ENCODE measurements at regions not wholly inside any gene's neighbourhood (a gene's known extent, or its start where the extent isn't known, plus 50 kb on each side); places are given as distances from the start of the nearest gene placed in this dataset.
"Not testable (repeated sequence)": the region's sequence is repeated elsewhere in the genome, so short reads cannot be mapped to it uniquely, and the experiment has no call there.

DNA sequence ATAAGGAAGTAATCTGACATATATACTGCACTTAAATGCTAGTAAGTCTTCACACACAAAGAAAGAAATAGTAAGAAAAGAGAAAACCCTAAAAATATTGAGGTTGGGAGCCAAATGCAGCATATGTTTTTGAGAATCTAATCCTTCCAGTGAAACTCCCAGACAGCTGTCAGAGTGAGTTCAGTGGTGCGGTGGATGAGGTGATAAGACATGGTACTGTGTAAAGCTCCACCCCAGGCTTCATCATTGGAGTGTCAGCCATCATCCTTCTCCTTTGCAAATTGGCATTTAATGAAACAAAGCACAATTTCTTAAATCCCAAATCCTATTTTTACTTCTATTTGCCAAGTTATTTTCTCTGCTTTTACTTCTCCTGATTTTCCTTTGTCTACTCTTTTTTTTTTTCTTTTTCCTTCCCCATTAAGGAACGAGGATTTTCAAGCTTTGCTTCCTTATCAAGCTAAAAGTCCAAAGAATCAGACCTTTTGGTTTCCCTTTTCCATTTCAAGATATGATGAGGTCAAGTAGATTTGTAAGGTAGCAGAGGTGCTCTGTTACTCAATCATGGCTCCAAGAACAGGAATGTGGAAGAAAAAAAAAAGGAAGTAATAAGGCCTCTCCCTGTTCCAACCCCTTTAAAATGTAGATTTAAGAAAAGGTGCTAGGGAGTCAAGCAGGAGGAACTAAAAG is 343.3 kb downstream of the SETD4 start:
- Histone ChIP-seq H3K4me3 (ENCODE audit: low read depth, low read length) (no peak overlapping the region), H3K27ac (ENCODE audit: low read depth, low read length) (no peak overlapping the region), H3K9ac (ENCODE audit: low read depth, low read length) (no peak overlapping the region), H3K4me1 (ENCODE audit: control insufficient read depth, insufficient read depth, low read length) (no peaks in the 10 kb centered on the region), H3K36me3 (ENCODE audit: control insufficient read depth, insufficient read depth, low read length) (no peaks in the 10 kb centered on the region), H3K27me3 (ENCODE audit: control insufficient read depth, insufficient read depth, low read length) (peaks cover 32% of the 10 kb centered on the region), H3K9me3 (ENCODE audit: control insufficient read depth, insufficient read depth, low read length) (no peaks in the 10 kb centered on the region)

DNA sequence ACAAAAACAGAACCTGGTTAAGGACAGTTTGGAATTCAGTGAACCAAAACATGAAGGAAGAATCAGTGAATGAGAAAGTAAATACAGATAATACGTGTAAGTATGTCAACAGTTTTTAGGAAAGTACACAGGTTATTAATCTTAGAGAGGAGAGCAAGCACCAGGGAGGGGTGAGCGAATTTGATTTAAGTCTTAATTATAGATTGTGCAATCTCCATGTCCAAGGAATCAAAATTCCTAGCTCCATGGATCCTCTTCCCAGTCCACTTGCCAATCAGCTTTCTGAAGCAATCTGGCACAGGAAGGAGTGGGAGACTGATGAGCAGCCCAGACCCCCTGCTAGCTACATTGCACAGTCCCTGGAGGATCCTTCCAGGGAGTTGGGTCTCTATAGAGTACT is 346.4 kb downstream of the SETD4 start:
- Histone ChIP-seq H3K9me3 (ENCODE audit: control insufficient read depth, insufficient read depth, low read length) (no peaks in the 10 kb centered on the region), H3K4me1 (ENCODE audit: control insufficient read depth, insufficient read depth, low read length) (no peaks in the 10 kb centered on the region), H3K36me3 (ENCODE audit: control insufficient read depth, insufficient read depth, low read length) (no peaks in the 10 kb centered on the region), H3K27ac (ENCODE audit: low read depth, low read length) (no peak overlapping the region), H3K27me3 (ENCODE audit: control insufficient read depth, insufficient read depth, low read length) (peaks cover 29% of the 10 kb centered on the region), H3K9ac (ENCODE audit: low read depth, low read length) (no peak overlapping the region), H3K4me3 (ENCODE audit: low read depth, low read length) (no peak overlapping the region)

DNA sequence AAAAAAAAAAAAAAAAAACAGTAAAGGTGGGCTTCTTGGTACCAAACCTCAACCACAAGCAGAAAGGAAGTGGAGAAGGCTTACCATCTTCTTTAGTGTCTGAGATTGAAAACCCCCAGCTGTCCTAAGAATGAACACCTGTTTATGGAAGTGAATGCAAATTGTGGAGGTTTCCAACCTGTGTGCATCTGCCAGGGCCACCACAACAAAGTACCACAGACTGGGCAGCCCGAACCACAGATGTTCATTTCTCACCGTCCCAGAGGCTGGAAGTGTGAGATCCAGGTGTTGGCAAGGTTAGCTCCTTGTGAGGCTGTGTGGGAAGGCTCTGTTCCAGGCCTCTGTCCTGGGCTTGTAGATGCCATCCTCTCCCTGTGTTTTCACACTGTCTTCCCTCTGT is 348.7 kb downstream of the SETD4 start:
- no peaks in the 10 kb centered on the region for H3K36me3 ChIP-seq (ENCODE audit: control insufficient read depth, insufficient read depth, low read length)
- H3K4me1 ChIP-seq (ENCODE audit: control insufficient read depth, insufficient read depth, low read length): no peaks in the 10 kb centered on the region
- no peak overlapping the region for H3K27ac ChIP-seq (ENCODE audit: low read depth, low read length)
- H3K27me3 ChIP-seq (ENCODE audit: control insufficient read depth, insufficient read depth, low read length): peaks cover 14% of the 10 kb centered on the region
- H3K9me3 ChIP-seq (ENCODE audit: control insufficient read depth, insufficient read depth, low read length): no peaks in the 10 kb centered on the region
- H3K9ac ChIP-seq (ENCODE audit: low read depth, low read length): no peak overlapping the region
- no peak overlapping the region for H3K4me3 ChIP-seq (ENCODE audit: low read depth, low read length)

DNA sequence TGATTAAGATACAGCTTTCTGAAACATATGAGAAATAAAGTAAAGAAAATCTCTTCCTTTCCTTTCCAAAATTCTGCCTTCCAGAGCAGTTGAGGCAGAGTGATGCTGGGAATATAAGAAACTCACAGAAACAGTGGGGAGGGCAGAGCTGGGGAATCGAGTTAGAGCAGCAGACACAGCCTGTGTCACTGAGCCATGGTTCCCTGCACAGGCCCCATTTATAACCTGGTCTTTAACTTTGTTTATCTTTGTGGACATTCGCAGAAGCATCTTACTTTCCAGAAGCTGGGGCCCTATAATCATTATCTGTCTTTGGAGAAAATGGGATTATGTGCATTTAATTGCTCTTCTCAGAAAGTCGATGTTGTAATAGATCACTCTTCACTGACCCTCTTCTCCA is 349.1 kb downstream of the SETD4 start:
- Histone ChIP-seq H3K4me1 (ENCODE audit: control insufficient read depth, insufficient read depth, low read length) (no peaks in the 10 kb centered on the region), H3K36me3 (ENCODE audit: control insufficient read depth, insufficient read depth, low read length) (no peaks in the 10 kb centered on the region), H3K9me3 (ENCODE audit: control insufficient read depth, insufficient read depth, low read length) (no peaks in the 10 kb centered on the region), H3K4me3 (ENCODE audit: low read depth, low read length) (no peak overlapping the region), H3K9ac (ENCODE audit: low read depth, low read length) (no peak overlapping the region), H3K27me3 (ENCODE audit: control insufficient read depth, insufficient read depth, low read length) (peaks cover 9% of the 10 kb centered on the region), H3K27ac (ENCODE audit: low read depth, low read length) (no peak overlapping the region)

DNA sequence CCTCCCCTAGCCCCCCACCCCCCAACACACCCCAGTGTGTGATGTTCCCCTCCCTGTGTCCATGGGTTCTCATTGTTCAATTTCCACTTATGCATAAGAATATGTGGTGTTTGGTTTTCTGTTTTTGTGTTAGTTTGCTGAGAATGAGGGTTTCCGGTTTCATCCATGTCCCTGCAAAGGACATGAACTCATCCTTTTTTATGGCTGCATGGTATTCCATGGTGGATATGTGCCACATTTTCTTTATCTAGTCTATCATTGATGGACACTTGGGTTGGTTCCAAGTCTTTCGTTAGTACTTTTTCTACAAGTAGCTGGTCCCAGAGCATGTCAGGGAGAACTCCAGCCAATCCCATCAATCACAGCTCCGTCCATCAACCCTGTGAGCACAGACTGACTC is 350.3 kb downstream of the SETD4 start:
- H3K9ac ChIP-seq (ENCODE audit: low read depth, low read length); H3K27ac ChIP-seq (ENCODE audit: low read depth, low read length); H3K4me3 ChIP-seq (ENCODE audit: low read depth, low read length); H3K4me1 ChIP-seq (ENCODE audit: control insufficient read depth, insufficient read depth, low read length); H3K9me3 ChIP-seq (ENCODE audit: control insufficient read depth, insufficient read depth, low read length); H3K36me3 ChIP-seq (ENCODE audit: control insufficient read depth, insufficient read depth, low read length); H3K27me3 ChIP-seq (ENCODE audit: control insufficient read depth, insufficient read depth, low read length): not testable (repeated sequence)

DNA sequence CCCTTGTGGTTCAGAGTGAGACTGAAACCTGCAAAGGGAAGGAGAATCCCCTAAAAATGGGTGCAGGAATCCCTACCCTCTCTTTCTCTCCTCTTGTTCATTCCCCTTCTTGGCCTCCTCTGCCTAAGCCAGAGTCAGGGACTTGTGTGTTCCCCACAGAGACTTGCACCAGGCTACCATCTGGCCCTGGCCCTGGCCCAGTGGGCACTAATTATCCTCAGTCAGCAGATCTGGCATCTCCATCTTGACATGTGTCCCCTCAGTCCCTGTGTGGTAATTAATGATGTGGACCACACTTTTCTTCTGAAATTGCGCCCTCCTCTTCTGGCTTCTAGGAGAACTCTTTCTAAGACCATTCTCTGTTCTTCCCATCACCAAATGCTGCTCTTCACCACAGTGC is 354.4 kb downstream of the SETD4 start:
- Histone ChIP-seq H3K9ac (ENCODE audit: low read depth, low read length) (no peak overlapping the region), H3K4me3 (ENCODE audit: low read depth, low read length) (no peak overlapping the region), H3K27me3 (ENCODE audit: control insufficient read depth, insufficient read depth, low read length) (no peaks in the 10 kb centered on the region), H3K4me1 (ENCODE audit: control insufficient read depth, insufficient read depth, low read length) (no peaks in the 10 kb centered on the region), H3K9me3 (ENCODE audit: control insufficient read depth, insufficient read depth, low read length) (no peaks in the 10 kb centered on the region), H3K36me3 (ENCODE audit: control insufficient read depth, insufficient read depth, low read length) (no peaks in the 10 kb centered on the region), H3K27ac (ENCODE audit: low read depth, low read length) (no peak overlapping the region)

DNA sequence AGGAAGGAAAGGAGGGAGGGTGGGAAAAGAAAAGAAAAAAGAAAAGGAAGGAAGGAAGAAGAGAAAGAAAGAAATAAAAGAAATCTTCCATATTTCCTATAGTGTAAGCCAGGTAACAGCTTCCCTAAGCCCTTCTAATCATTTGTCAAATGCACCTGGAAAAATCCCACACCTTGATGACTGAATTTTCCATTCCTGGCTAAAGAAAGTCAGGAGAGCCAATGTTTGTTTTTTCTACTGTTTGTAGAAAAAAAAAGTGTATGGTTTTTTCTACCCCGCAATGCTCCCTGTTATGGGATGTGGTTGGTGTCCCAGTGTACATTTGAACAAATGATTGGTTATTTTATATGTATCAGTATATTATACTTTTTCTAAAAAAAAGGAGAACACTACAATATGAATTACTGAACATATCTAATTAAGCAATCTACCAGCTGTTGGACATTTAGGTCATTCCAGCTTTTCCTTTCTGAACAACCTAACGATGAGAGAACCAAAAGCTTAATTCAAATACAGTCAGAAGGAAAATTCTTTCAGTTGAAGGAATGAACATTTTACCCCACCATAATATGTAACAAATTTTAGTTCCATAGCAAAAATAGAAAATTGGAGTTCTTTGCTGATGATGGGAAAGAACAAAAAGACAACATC is 355.0 kb downstream of the SETD4 start:
- Histone ChIP-seq H3K9me3 (ENCODE audit: control insufficient read depth, insufficient read depth, low read length) (no peaks in the 10 kb centered on the region), H3K36me3 (ENCODE audit: control insufficient read depth, insufficient read depth, low read length) (no peaks in the 10 kb centered on the region), H3K27ac (ENCODE audit: low read depth, low read length) (no peak overlapping the region), H3K9ac (ENCODE audit: low read depth, low read length) (no peak overlapping the region), H3K4me1 (ENCODE audit: control insufficient read depth, insufficient read depth, low read length) (no peaks in the 10 kb centered on the region), H3K4me3 (ENCODE audit: low read depth, low read length) (no peak overlapping the region), H3K27me3 (ENCODE audit: control insufficient read depth, insufficient read depth, low read length) (no peaks in the 10 kb centered on the region)

DNA sequence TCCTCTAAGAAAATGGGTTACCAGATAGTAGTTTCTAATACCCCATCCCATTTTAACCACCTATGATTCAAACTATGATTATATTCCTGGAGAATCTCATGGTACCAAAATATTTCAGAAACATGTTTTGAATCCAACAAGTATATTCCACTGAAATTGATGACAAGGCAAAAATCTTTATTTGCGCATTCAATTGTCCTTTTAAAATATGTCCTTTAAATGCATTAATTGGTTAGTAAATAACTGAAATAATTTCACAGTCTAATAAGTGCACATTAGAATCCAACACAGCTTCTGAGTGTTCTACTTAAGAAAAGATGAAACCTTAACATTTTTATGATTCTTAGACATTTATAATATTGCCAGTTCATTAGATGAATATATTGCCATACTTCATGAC is 356.6 kb downstream of the SETD4 start:
- no peaks in the 10 kb centered on the region for H3K27me3 ChIP-seq (ENCODE audit: control insufficient read depth, insufficient read depth, low read length)
- no peaks in the 10 kb centered on the region for H3K36me3 ChIP-seq (ENCODE audit: control insufficient read depth, insufficient read depth, low read length)
- H3K27ac ChIP-seq (ENCODE audit: low read depth, low read length): no peak overlapping the region
- no peaks in the 10 kb centered on the region for H3K4me1 ChIP-seq (ENCODE audit: control insufficient read depth, insufficient read depth, low read length)
- no peak overlapping the region for H3K9ac ChIP-seq (ENCODE audit: low read depth, low read length)
- H3K9me3 ChIP-seq (ENCODE audit: control insufficient read depth, insufficient read depth, low read length): no peaks in the 10 kb centered on the region
- H3K4me3 ChIP-seq (ENCODE audit: low read depth, low read length): no peak overlapping the region

DNA sequence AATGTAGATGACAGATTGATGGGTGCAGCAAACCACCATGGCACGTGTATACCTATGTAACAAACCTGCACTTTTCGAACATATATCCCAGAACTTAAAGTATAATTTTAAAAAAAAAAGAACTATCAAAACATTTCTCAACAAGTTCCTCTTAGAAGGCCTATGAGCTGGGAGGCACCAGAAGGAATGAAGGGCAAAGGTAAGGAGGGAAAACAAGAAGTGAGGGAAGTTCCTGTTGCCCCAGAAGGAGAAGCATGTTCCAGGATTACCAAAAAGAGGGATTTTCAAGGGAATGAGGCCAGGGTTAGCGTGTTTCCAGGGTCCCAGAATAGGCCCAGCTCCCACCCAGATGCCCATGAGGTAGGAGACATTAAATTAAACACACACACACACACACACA is 361.0 kb downstream of the SETD4 start:
- no peaks in the 10 kb centered on the region for H3K27me3 ChIP-seq (ENCODE audit: control insufficient read depth, insufficient read depth, low read length)
- H3K36me3 ChIP-seq (ENCODE audit: control insufficient read depth, insufficient read depth, low read length): no peaks in the 10 kb centered on the region
- no peak overlapping the region for H3K27ac ChIP-seq (ENCODE audit: low read depth, low read length)
- no peaks in the 10 kb centered on the region for H3K9me3 ChIP-seq (ENCODE audit: control insufficient read depth, insufficient read depth, low read length)
- H3K9ac ChIP-seq (ENCODE audit: low read depth, low read length): no peak overlapping the region
- no peaks in the 10 kb centered on the region for H3K4me1 ChIP-seq (ENCODE audit: control insufficient read depth, insufficient read depth, low read length)
- H3K4me3 ChIP-seq (ENCODE audit: low read depth, low read length): no peak overlapping the region

DNA sequence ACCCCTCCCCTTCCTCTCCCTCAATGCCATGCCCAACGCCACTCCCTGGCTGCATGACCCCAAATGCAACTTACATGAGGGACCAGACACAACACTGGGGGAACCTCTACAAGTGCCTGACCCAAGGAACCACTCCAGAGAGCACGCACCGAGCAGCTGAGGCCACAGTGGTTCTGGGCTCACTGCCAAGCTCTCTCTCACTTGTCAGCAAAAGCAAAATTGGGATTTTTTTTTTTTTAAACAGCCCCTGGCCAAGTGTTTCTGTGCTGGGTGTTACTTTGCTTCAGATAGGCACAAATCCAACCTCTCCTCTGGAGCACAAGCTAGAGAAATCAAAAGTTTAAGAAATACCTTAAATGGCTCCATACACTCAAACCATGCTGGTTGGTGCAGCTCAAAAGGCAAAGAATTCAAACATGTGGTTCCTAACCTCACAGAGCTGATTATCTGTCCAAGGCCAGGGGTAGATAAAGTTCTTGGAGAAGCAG is 363.0 kb downstream of the SETD4 start:
- no peaks in the 10 kb centered on the region for H3K36me3 ChIP-seq (ENCODE audit: control insufficient read depth, insufficient read depth, low read length)
- no peaks in the 10 kb centered on the region for H3K9me3 ChIP-seq (ENCODE audit: control insufficient read depth, insufficient read depth, low read length)
- no peak overlapping the region for H3K9ac ChIP-seq (ENCODE audit: low read depth, low read length)
- H3K4me3 ChIP-seq (ENCODE audit: low read depth, low read length): no peak overlapping the region
- H3K27ac ChIP-seq (ENCODE audit: low read depth, low read length): no peak overlapping the region
- H3K27me3 ChIP-seq (ENCODE audit: control insufficient read depth, insufficient read depth, low read length): no peaks in the 10 kb centered on the region
- peaks cover 1% of the 10 kb centered on the region for H3K4me1 ChIP-seq (ENCODE audit: control insufficient read depth, insufficient read depth, low read length)

DNA sequence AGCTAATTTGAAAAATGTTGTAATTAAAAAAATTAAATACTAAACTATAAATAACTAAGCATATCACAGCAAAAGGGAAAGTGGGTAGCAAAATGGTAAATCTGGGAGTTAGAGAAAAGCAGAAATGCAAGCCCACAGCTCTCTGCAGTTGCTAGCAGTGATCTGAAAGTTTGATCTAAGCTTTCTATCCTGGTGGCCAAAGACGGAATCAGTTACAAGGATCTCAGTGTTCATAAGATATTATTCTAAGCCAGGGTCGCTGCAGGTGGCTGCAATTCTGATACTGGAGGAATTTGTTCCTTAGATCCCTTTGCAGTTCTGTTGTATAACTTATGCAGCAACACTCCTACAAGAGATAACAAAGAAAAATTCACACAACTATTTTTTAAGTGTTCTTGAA is 363.7 kb downstream of the SETD4 start:
- Histone ChIP-seq H3K9ac (ENCODE audit: low read depth, low read length) (no peak overlapping the region), H3K27ac (ENCODE audit: low read depth, low read length) (no peak overlapping the region), H3K4me1 (ENCODE audit: control insufficient read depth, insufficient read depth, low read length) (peaks cover 5% of the 10 kb centered on the region), H3K9me3 (ENCODE audit: control insufficient read depth, insufficient read depth, low read length) (no peaks in the 10 kb centered on the region), H3K36me3 (ENCODE audit: control insufficient read depth, insufficient read depth, low read length) (no peaks in the 10 kb centered on the region), H3K4me3 (ENCODE audit: low read depth, low read length) (no peak overlapping the region), H3K27me3 (ENCODE audit: control insufficient read depth, insufficient read depth, low read length) (no peaks in the 10 kb centered on the region)

Data from HUES48 (cell line).